VCaP (cell line): ENCODE measurements at regions not wholly inside any gene's neighbourhood (a gene's known extent, or its start where the extent isn't known, plus 50 kb on each side); places are given as distances from the start of the nearest gene placed in this dataset.

Experiments used
- H3K27ac ChIP-seq: fragments of 450-650 bp; 2 replicates; pipeline ENCODE4 v1.5.1; 2017
- TF ChIP-seq, protein P1 (sequence below): fragments of 450-650 bp; conservative IDR thresholded peaks from 2 replicates; pipeline ENCODE4 v1.5.1; 2017; ENCODE audit warnings: mild to moderate bottlenecking, moderate library complexity

DNA sequence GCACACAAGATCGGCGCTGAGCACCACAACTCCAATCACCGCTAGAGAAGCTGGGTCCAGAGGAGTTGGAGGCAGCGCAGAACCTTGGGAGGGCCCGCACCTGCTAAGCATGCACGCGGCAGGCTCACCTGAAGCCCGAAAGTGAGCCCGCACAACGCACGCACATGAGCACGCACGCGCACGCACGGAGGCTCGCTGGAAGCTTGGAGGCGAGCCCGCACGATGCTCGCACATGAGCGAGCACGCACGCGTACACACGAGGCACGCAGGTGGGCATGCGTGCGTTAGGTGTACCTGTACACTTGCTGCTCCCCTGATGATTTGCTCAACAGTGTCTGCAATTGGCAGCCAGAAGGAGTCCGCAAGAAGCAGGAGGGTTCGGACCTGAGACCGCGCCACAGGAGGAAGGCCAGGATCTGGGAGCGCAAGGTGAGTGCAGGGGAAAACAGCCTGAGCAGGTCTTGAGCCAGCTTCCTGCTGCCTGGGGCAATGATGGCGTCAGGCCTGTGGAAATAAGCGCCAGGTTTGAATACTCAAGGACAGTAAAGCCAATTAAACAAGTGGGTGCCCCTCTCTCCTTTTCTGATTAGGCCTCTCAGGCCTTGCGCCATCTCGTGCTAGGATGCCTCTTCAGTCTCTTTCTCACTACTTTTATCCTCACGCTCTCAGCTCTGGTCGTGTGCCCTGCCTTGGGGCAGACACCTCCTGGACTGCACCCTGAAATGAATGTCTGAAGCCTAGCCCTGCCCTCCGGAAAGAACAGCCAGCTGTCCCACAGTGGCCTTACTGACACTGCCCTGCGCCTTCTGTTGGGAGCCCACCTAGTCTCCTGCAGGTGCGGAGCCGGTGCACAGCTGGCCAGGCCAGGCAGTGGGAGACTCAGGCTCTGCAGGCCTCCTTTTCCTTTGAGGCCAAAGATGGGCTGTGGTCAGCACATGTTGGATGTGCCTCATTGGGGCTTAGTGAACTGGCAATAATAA, 340.4 kb downstream of the CDC5L start:
- H3K27ac ChIP-seq = peak overlapping the region; percentile 20; the same call in 1 of the 2 replicates
- TF ChIP-seq, protein P1, sequence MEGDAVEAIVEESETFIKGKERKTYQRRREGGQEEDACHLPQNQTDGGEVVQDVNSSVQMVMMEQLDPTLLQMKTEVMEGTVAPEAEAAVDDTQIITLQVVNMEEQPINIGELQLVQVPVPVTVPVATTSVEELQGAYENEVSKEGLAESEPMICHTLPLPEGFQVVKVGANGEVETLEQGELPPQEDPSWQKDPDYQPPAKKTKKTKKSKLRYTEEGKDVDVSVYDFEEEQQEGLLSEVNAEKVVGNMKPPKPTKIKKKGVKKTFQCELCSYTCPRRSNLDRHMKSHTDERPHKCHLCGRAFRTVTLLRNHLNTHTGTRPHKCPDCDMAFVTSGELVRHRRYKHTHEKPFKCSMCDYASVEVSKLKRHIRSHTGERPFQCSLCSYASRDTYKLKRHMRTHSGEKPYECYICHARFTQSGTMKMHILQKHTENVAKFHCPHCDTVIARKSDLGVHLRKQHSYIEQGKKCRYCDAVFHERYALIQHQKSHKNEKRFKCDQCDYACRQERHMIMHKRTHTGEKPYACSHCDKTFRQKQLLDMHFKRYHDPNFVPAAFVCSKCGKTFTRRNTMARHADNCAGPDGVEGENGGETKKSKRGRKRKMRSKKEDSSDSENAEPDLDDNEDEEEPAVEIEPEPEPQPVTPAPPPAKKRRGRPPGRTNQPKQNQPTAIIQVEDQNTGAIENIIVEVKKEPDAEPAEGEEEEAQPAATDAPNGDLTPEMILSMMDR = no peak

DNA sequence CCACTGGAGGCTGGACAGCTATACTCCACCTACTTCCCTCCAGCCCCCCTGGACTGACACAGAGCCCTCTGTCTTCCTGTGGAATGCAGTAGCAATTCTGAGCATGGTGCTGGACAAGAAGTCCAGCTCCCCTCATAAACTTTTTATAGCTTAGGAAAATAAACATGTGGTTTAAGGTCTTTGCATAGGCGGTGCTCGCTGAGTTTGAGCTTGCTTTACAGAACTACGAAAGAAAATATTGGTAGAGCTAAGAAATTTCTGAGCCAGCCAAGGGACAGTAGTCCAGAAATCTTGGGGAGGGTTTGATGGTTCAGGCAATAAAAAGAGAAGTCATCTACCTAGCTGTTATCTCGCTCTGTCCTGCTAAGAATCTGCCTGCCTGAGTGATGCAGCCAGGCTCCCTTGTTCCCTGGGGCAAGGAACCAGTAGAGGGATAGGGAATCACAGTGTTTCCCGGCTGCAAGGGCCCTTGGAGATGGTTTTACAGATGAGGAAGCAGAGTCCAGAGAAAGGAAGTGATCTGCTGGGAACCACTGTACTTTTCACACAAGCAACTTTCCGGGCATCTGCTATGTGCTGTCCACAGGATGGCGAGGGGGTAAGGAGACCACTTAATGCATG, 343.4 kb downstream of the CDC5L start:
- H3K27ac ChIP-seq = peak overlapping the region; percentile 97
- TF ChIP-seq, protein P1 = no peak

DNA sequence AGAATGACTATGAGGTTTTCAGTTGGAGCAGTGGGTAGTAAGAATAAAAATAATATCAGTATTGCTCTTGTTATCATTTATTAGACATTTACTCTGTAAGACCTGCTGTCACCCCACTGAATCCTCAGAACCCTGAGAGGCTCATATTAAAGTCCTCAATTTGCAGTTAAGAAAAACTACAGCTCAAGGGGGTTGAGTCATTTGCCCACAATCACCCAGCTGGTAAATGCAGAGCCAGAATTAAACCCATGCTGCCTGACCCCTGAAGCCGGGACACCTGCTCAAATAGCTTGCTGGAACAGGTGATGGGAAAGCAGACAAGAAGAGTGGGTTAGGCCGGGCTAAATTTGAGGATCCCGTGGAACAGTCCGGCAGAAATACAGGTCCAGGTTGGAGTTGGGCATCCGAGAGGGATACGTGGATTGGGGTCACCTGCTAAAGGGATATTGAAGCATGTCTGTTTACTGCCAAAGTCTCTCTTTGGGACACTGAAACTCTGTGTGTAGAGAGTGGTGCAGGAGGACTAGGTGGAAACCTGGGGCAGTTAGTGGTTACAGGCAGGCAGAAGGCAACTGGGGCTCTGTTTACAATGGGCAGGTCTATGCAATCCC, 344.1 kb downstream of the CDC5L start:
- TF ChIP-seq, protein P1 = no peak
- H3K27ac ChIP-seq = peak overlapping the region; percentile 97

DNA sequence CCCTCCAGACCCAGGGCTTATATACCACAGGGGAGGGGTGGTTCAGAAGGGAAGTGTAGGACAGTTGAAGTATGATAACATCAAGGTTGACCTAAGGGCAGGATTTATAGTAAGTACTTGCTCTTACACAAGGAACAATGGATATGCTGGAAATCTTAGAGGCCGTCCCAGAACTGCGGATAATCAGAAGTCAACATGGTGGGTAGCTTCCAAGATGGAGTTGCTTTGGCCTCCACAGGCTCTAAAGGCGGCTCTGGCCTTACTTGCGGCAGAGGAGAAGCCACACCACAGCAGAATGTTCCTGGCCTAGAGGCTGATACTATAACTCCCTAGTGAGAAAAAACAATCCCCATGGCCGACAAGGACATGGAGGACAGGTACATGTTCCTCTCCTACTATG, 344.7 kb downstream of the CDC5L start:
- TF ChIP-seq, protein P1 = no peak
- H3K27ac ChIP-seq = peak overlapping the region; percentile 97

DNA sequence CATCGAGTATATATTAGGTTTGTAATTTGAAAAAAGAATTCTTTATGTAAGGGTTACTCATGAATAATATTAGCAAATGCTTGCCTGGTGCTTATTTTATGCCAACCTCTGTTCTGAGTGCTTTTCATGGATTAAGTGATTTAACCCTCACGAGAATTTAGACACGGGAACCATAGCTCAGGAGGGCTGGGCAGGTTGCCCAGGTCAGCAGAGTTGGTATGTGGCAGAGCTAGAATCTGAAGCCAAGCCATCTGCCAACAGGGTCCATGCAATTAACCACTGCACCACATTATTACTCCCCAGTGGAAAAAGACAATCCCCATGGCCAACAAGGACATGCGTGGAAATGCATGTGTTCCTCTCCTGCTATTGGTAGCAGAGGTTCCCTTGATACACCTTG, 345.6 kb downstream of the CDC5L start:
- TF ChIP-seq, protein P1 = no peak
- H3K27ac ChIP-seq = peak overlapping the region; percentile 97

DNA sequence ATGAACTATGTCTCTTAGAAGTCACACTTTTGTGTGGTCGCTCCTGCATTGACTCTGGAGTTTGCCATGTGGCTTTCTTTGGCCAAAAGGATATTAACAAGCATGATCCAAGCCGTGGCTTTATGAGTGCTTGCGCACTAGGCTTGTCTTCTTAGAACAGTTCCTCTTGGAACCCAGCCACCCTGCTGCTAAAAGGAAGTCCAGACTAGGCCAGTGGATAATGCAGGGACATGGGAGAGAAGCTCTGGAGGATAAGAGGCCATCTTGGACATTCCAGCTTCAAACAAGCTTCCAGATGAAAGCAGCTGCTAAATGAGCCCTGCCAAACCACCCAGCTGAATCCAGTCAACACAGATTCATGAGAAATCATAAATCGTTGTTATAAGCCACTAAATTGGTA, 346.4 kb downstream of the CDC5L start:
- H3K27ac ChIP-seq = peak overlapping the region; percentile 97
- TF ChIP-seq, protein P1 = no peak

DNA sequence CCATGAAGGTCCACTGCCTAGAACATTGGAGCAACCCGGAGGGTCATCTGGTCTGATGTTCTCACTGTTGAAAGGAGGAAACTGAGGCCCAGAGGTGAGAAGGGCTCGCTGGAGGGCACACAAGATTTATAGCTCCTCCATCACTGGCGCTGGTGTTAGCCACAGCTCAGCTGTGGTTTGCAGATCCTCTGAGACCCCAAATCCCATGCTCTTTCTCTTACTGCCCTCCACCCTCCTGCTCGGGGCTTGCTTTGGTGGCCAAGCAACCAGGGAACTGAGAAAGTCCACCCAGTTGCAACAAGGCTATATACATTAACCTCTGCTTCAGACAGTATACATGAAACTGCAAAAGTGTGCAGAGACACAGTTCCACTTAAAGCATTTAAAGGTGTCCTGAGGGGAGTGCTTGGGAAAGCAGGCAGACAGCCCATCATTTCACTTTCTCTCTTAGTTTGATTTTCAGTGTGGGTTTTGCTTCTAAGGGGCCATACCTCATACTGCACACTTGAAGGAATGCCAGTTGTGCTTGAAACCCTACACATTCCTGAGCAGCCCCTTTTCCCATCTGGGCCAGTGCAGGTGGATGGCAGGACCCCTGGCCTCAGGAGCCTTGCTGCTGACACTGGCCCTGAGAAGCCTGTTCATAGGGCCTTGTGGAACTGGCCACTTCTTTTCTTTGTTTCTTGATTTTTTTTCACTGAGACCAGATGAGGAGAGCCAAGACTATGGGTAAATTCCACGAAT, 347.6 kb downstream of the CDC5L start:
- TF ChIP-seq, protein P1 = no peak
- peak overlapping the region; percentile 97; the same call in 1 of the 2 replicates for H3K27ac ChIP-seq
